Body of pancreas (tissue), 4 donors: ENCODE measurements at regions not wholly inside any gene's neighbourhood (a gene's known extent, or its start where the extent isn't known, plus 50 kb on each side); places are given as distances from the start of the nearest gene placed in this dataset.

Experiments used
- POLR2A ChIP-seq, 3 donors: fragments of 450-650 bp; IDR thresholded peaks; one replicate each; pipeline ENCODE4 v1.6.1; 2016; ENCODE audit warnings: antibody characterized with exemption in 3 of 3, mild to moderate bottlenecking in 2 of 3
- TF ChIP-seq, protein P1 (sequence below), 7 experiments: fragments of 450-650 bp in 4 of 7; fragments of 200-600 bp in 3 of 7; sonication (generic) in 3 of 7; IDR thresholded peaks; one replicate each; pipeline ENCODE4 v1.5.1; 2016 to 2019; ENCODE audit warnings: antibody characterized with exemption in 7 of 7

DNA sequence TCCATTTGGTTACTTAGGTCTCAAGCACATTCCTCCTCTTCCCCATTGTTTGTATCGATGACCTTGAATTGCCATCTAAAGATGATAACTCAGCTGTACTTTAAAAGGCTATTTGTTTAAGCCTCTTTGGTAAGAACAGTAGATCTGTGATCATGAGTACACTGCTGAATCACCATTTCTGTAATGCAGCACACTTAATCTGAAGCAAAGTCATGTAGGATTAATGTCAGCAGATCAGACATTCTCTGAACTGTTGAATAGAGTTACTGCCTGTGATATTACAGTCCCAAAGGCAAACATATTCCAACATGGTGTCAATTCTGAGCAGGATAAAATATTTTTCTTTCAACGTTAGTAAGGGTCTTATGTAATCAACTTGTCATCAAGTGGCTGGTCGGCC, 631.6 kb downstream of the TECRL start:
- TF ChIP-seq, protein P1, sequence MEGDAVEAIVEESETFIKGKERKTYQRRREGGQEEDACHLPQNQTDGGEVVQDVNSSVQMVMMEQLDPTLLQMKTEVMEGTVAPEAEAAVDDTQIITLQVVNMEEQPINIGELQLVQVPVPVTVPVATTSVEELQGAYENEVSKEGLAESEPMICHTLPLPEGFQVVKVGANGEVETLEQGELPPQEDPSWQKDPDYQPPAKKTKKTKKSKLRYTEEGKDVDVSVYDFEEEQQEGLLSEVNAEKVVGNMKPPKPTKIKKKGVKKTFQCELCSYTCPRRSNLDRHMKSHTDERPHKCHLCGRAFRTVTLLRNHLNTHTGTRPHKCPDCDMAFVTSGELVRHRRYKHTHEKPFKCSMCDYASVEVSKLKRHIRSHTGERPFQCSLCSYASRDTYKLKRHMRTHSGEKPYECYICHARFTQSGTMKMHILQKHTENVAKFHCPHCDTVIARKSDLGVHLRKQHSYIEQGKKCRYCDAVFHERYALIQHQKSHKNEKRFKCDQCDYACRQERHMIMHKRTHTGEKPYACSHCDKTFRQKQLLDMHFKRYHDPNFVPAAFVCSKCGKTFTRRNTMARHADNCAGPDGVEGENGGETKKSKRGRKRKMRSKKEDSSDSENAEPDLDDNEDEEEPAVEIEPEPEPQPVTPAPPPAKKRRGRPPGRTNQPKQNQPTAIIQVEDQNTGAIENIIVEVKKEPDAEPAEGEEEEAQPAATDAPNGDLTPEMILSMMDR (IDR thresholded peaks at IDR 0.05) = no peak
- TF ChIP-seq POLR2A (IDR thresholded peaks at IDR 0.05) = no peak
